Mammary epithelial cell (primary cell): ENCODE measurements at regions not wholly inside any gene's neighbourhood (a gene's known extent, or its start where the extent isn't known, plus 50 kb on each side); places are given as distances from the start of the nearest gene placed in this dataset.

Experiments used
- CTCF ChIP-seq, 2 donors: IDR thresholded peaks in 1 of 2; conservative IDR thresholded peaks in 1 of 2; 2 replicates each; pipeline ENCODE4 v1.5.1; 2011 to 2012; ENCODE audit warnings: inconsistent platforms in 2 of 2, low read length in 2 of 2, mild to moderate bottlenecking in 2 of 2, control low read depth in 1 of 2, low read depth in 1 of 2; ENCODE audit not compliant: insufficient read depth in 1 of 2; ENCODE audit errors: extremely low read depth in 1 of 2
- EZH2 ChIP-seq: IDR thresholded peaks from 2 replicates; pipeline ENCODE4 v1.6.1; 2012; ENCODE audit warnings: low read length, inconsistent platforms, borderline replicate concordance

DNA sequence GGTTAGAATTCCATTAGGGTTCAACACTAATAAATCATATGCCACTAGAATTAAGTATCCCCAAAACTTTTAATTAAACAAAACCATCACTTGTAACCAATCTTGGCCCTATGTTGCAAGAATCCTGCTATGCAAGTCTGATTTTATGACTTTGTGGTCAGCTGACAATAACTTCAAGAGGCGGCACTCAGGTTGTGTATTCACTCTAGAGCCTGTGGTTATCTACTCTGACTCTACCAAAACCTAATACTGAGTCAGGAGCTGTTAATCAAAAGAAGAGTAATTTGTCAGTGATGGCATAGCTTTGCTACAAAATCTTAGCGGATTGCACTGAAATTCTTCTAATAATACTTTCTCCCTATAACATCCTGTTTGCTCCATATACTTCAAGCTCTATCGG, 253.7 kb downstream of the AASDHPPT start:
- TF ChIP-seq CTCF (conservative IDR thresholded peaks at IDR 0.05 in 1 of 2, IDR thresholded peaks at IDR 0.05 in 1 of 2; ENCODE audit: extremely low read depth in 1 of 2, insufficient read depth in 1 of 2, low read depth in 1 of 2, low read length in 2 of 2) (no peak), EZH2 (no peak)
